NCI-H748 treated with DMSO at 0.1 percent for 48 hours (cell line): ENCODE measurements at regions not wholly inside any gene's neighbourhood (a gene's known extent, or its start where the extent isn't known, plus 50 kb on each side); places are given as distances from the start of the nearest gene placed in this dataset.

Experiments used
- DNase-seq: peaks from one replicate; lab custom pipeline; 2025; lab: John Stamatoyannopoulos, UW

DNA sequence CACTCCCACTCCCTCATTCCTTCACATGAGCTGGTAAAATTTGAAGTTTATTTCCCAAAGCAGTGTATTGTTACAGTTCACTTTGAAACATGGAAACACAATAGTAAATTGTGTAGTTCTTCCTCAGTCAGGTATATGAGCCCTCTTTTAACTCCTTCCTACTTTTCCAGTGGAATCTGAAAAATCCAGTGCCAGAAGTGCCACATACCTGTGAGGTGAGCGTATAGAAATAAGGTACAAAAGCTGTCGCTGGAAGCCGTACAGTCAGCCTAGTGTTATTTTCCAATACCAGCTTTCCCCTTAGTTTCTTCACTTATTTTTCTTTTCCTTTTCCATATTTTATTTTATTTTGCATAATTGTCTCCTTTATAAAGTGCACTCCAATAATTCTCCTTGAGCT is 81.7 kb upstream of the CADM2 start:
- DNase-seq, result no peak

DNA sequence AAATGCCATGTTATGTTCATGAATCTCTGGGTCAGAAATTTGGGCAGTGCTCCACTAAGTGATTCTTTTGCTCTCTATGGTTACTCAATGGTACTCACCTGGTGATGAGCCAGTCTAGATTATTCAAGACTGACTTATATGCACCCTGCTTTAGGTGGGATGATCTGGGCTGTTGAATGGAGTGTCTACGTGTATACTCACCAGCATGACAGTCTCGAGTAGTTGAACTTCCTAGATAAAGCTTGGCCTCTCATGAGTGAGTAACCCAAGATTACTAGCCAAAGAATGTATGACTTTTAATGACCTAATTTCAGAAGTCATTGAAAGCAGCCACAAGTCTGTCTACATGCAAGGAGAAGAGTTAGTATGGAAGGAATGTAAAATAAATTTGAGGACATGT is 77.5 kb upstream of the CADM2 start:
- no peak for DNase-seq

DNA sequence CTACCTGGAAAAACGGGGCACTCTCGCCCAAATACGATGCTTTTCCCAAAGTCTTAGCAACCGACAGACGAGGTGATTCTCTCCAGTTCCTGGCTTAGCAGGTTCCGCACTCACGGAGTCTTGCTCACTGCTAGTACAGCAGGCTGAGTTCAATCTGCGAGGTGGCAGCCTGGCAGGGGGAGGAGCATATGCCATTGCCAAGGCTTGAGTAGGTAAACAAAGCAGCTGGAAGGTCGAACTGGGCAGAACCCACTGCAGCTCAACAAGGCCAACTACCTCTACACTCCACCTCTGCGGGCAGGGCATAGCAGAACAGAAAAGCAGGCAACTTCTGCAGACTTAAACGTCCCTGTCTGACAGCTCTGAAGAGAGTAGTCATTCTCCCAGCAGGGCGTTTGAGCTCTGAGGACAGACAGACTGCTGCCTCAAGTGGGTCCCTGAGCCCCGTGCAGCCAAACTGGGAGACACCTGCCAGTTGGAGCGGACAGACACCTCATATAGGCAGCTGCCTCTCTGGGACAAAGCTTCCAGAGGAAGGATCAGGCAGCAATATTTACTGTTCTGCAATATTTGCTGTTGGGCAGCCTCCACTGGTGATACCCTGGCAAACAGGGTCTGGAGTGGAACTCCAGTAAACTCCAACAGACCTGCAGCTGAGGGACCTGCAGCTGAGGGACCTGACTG is 73.4 kb upstream of the CADM2 start:
- no peak for DNase-seq

DNA sequence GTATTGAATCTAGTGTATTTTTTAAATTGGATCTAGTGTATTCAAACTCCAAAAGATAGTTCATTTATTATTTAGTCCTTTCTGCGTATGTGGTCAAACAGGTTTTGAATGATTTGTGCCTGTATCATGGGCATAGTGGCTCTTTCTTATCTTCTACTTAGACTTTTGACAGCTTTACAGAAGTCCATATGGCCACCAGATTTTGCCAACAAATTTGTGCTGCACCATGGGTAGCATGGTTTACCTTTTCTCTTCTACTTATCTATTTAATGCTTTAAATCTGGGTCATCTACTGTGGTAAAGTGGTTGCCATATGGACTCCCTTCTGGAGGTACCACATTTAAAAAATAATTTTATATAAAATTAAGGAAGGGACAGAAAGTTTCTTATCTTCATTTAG is 66.9 kb upstream of the CADM2 start:
- DNase-seq, result no peak

DNA sequence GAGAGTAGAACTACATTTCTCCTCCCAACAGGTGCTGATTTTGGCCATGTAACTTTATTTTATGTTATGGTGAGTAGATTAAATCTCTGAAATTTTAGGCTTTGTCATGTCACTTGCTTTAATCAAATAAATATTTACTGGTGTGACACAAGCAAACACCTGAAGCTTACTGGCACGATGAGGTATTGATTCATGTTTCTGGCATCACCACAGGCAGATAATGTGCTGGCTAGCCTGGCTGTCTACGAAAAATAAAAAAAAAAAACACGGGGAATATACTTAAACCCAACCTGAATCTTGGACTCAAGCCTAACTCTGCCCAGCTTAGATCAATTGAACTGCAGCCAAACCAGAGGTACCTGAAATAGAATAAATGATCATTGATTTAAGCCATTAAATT is 65.6 kb upstream of the CADM2 start:
- no peak for DNase-seq

DNA sequence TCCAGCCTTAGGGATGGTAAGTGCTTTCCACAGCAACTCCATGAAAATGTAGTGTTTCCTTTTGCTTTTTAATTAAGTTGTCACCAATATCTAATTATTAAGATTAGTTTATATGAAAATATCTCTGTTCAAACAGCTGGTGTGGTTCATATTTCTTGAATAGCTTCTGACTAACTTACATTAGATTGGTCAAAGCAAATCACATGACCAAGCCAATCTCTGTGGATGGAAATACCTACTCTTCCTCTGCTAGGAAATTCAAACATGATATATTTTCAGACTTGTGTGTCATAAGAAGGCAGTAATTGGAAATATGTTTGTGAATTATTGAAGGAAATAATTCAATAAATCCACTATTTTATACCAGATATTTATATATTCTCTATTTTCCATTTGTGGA is 54.6 kb upstream of the CADM2 start:
- DNase-seq, result no peak

DNA sequence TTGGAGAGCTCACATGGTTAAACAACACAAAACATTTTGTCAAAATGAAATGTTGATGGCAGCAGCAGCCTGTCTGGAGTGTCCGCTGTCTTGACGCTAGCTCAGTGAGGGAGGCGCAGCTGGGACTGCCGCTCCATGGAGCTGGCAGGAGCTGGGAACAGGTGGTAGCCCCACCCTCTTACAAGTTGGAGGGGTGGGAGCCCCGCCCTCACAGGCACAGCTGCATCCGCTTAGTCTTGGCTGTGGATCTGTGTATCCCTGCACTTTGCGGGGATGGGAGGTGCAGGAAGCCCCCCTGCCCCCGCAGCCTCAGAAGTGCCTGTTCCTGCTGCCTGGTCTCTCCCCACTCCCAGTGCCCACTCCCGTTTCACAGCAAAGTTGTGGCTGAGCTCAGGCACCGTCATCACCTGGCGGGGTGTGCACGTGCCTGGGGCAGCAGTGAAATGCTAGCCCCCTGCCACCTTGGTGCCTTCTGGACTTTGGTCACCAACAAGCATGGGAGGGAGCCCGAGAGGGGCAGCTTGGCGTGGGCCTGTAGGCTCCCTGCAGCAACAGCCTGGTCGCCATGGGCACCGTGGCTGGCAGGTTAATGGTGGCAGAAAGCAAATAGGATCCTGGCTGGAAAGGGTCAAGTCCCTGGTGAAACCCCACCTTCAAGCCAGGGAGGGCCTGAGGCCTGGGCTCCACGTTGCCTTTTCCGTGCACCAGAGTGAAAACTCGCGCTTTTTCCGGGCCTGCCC is 53.8 kb upstream of the CADM2 start:
- no peak for DNase-seq

- DNase-seq, result no peak
These were observed 53.3 kb upstream of the CADM2 start for GRCh38 chr3:84905556-84905920.

GRCh38 chr3:84906065-84906464 is 52.7 kb upstream of the CADM2 start:
- no peak for DNase-seq
